Mucosa of descending colon (tissue), 3 donors: ENCODE measurements at regions not wholly inside any gene's neighbourhood (a gene's known extent, or its start where the extent isn't known, plus 50 kb on each side); places are given as distances from the start of the nearest gene placed in this dataset.

Source experiments
- ATAC-seq: fragments of 200-7000 bp; cut with Tn5 transposase; one replicate; pipeline ENCODE4 v1.9.1; 2020; ENCODE audit warnings: mild to moderate bottlenecking, moderate library complexity
- DNase-seq, 3 donors: peaks; one replicate each; pipeline ENCODE4 v3.0.0-alpha.2; 2020
- H3K36me3 ChIP-seq: fragments of 200-600 bp; one replicate; pipeline ENCODE4 v1.8.0; 2021; ENCODE audit warnings: low read depth, mild to moderate bottlenecking
- H3K4me1 ChIP-seq: fragments of 200-600 bp; one replicate; pipeline ENCODE4 v1.8.0; 2021; ENCODE audit warnings: low read depth, mild to moderate bottlenecking
- H3K4me3 ChIP-seq: fragments of 200-600 bp; one replicate; pipeline ENCODE4 v1.8.0; 2021; ENCODE audit warnings: mild to moderate bottlenecking
- H3K9me3 ChIP-seq: fragments of 200-600 bp; one replicate; pipeline ENCODE4 v1.8.0; 2021; ENCODE audit warnings: mild to moderate bottlenecking
- intact Hi-C, 2 donors: fragments of 100-400 bp; cut with DNase I in 1 of 2; cut with micrococcal nuclease in 1 of 2; formaldehyde crosslinking; loops; one replicate each; pipeline versions ENCODE4 v1.11.0 to v1.11.1; 2022; cut with DNase I, micrococcal nuclease
- TF ChIP-seq, protein P1 (sequence below): fragments of 200-600 bp; IDR thresholded peaks from one replicate; pipeline ENCODE4 v1.8.0; 2022; ENCODE audit warnings: antibody characterized with exemption, mild to moderate bottlenecking
- donor health status: DM: no; HTN: no; CAD: no; lungs with moderate emphysema.
- donor health status: DM: no; HTN: no; CAD: no.
- donor health status: DM: no; HTN: yes; CAD: no.

- ATAC-seq, result no peak
- no peak overlapping the region for H3K4me3 ChIP-seq
- intact Hi-C loops, result no loop called here
- peaks cover 2% of the 10 kb centered on the region for H3K9me3 ChIP-seq
- H3K36me3 ChIP-seq, result no peaks in the 10 kb centered on the region
- TF ChIP-seq, protein P1, sequence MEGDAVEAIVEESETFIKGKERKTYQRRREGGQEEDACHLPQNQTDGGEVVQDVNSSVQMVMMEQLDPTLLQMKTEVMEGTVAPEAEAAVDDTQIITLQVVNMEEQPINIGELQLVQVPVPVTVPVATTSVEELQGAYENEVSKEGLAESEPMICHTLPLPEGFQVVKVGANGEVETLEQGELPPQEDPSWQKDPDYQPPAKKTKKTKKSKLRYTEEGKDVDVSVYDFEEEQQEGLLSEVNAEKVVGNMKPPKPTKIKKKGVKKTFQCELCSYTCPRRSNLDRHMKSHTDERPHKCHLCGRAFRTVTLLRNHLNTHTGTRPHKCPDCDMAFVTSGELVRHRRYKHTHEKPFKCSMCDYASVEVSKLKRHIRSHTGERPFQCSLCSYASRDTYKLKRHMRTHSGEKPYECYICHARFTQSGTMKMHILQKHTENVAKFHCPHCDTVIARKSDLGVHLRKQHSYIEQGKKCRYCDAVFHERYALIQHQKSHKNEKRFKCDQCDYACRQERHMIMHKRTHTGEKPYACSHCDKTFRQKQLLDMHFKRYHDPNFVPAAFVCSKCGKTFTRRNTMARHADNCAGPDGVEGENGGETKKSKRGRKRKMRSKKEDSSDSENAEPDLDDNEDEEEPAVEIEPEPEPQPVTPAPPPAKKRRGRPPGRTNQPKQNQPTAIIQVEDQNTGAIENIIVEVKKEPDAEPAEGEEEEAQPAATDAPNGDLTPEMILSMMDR, result no peak
- no peaks in the 10 kb centered on the region for H3K4me1 ChIP-seq
- DNase-seq, result no peak
Observed at GRCh38 chr12:93962336-93962735, 186.0 kb upstream of the PLXNC1 start.

DNA sequence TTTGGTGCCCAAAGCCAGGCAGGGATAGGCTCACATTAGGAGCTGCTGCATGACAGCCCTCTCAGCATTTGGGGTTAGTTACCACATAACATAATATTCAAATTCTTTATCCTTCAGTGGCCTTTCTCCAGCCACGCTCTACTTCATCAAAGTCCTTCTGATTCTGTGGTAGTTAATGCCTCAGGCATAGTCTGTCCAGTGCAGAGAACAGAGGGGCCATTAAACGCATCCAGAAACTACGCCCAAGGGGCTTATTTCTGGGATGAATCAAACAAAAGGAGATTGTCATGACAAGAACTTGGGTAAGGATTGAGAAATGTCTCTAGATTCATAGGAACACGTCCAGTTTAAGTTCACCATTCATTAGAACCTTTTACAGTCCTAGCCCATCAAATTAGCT, 183.4 kb upstream of the PLXNC1 start:
- no peaks in the 10 kb centered on the region for H3K36me3 ChIP-seq
- peaks cover 2% of the 10 kb centered on the region for H3K9me3 ChIP-seq
- DNase-seq (no peak), ATAC-seq (no peak)
- no peaks in the 10 kb centered on the region for H3K4me1 ChIP-seq
- intact Hi-C loops, result no loop called here
- H3K4me3 ChIP-seq, result no peak overlapping the region
- TF ChIP-seq, protein P1, result no peak

DNA sequence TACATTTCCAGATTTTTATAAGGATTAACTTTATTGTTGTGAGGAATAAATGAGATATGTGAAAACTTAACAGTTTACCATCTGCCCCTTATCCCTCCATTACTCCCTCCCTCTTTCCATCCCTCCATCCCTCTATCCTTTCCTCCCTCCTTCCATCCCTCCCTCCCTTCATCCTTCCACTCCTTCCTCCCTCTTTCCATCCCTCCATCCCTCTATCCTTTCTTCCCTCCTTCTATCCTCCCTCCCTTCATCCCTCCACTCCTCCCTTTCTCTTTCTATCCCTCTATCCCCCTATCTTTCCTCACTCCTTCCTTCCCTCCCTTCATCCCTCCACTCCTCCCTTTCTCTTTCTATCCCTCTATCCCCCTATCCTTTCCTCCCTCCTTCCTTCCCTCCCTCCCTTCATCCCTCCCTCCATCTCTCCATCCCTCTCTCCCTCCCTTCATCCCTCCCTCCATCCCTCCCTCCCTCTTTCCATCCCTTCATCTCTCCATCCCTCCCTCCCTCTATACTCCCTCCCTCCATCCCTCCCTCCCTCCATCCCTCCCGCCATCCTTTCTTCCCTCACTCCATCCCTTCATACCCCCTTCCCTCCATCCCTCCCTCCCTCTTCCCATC, 181.8 kb upstream of the PLXNC1 start:
- TF ChIP-seq, protein P1, result no peak
- DNase-seq (no peak), ATAC-seq (no peak)
- H3K36me3 ChIP-seq, result no peaks in the 10 kb centered on the region
- no peak overlapping the region for H3K4me3 ChIP-seq
- intact Hi-C loops, result no loop called here
- H3K4me1 ChIP-seq, result no peaks in the 10 kb centered on the region
- H3K9me3 ChIP-seq, result peaks cover 2% of the 10 kb centered on the region

DNA sequence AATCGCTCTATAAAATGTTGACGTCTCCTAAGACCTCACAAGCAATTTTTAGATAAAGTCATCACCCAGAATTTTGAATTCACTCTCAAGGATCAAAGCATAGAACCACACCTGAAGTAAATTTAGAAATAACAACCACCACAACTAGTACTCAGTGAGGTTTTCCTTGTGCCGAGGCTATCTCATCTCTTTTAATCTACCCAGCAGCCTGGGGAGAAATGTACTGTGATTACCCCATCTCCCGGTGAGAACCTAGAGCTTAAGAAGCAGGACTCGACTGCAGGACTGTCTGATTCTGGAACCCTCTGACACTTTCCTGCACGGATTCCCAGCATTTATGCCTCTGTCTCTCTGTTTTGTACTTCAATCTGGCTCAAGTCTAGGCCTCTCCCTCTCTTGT, 180.9 kb upstream of the PLXNC1 start:
- no peak overlapping the region for H3K4me3 ChIP-seq
- TF ChIP-seq, protein P1, result no peak
- H3K36me3 ChIP-seq, result no peaks in the 10 kb centered on the region
- ATAC-seq (no peak), DNase-seq (no peak)
- no peaks in the 10 kb centered on the region for H3K9me3 ChIP-seq
- intact Hi-C loops, result no loop called here
- H3K4me1 ChIP-seq, result no peaks in the 10 kb centered on the region

GRCh38 chr12:93968536-93969285, 179.7 kb upstream of the PLXNC1 start:
- TF ChIP-seq, protein P1, result no peak
- H3K36me3 ChIP-seq, result no peaks in the 10 kb centered on the region
- no peak for DNase-seq
- intact Hi-C loops, result no loop called here
- no peaks in the 10 kb centered on the region for H3K9me3 ChIP-seq
- H3K4me3 ChIP-seq, result no peak overlapping the region
- no peaks in the 10 kb centered on the region for H3K4me1 ChIP-seq
- ATAC-seq, result no peak
